Hematopoietic multipotent progenitor cell (in vitro differentiated cells): ENCODE measurements at regions not wholly inside any gene's neighbourhood (a gene's known extent, or its start where the extent isn't known, plus 50 kb on each side); places are given as distances from the start of the nearest gene placed in this dataset.
"Not testable (repeated sequence)": the region's sequence is repeated elsewhere in the genome, so short reads cannot be mapped to it uniquely, and the experiment has no call there.

ENCODE experiments used
- DNase-seq, 3 donors: peaks; one replicate each; pipeline ENCODE4 v3.0.0-alpha.2; 2011 to 2015; ENCODE audit warnings: low read depth in 2 of 3, low spot score in 2 of 3

DNA sequence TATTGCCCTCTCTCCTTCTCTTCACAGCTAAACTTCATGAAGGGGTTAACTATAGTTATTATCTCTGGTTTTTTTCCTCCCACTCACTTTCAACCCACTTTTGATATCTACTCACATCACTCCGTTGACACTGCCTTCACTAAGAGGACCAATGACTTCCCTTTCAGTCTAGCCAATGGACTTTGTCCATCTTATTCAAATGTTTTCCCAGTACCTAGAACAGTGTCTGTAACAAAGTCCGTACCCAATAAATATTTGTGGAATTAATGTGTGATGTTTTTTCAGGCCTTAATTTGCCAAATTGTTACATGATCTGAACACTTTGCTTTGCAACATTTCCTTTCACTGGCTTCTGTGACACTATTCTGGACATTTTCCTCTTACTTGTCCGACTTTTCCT is 106.0 kb upstream of the AR start:
- DNase-seq, result no peak

GRCh38 chrX:67475259-67475658 is 68.6 kb upstream of the AR start:
- not testable (repeated sequence) for DNase-seq

DNA sequence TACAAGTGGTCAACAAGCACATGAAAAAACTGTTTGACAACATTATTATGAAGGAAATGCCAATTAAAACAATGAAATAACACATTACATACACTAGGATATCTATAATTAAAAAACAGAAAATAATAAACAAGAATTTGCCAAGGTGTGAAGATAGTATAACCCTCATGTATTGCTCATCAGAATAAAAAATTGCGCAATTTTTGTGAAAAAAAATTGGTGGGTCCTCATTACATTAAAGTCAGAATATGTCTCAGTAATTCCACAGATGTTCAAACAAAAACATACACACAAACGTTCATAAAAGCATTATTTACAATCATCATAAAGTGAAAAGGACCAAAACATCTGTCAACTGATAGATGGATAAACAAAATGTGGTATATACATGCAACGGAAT is 63.0 kb upstream of the AR start:
- no peak for DNase-seq
